Chondrocyte (in vitro differentiated cells): ENCODE measurements at regions not wholly inside any gene's neighbourhood (a gene's known extent, or its start where the extent isn't known, plus 50 kb on each side); places are given as distances from the start of the nearest gene placed in this dataset.

Source experiments
- DNase-seq: peaks from one replicate; pipeline ENCODE4 v3.0.0; 2021; ENCODE audit warnings: mixed read lengths, low spot score
- H3K27ac Mint-ChIP-seq: one replicate; pipeline ENCODE4 v1.8.0; 2021; ENCODE audit warnings: mild to moderate bottlenecking, moderate library complexity, mixed read lengths; ENCODE audit not compliant: unreplicated experiment
- H3K27me3 Mint-ChIP-seq: 2 replicates; pipeline ENCODE4 v1.8.0; 2021; ENCODE audit warnings: low read depth, mixed read lengths
- H3K36me3 Mint-ChIP-seq: 2 replicates; pipeline ENCODE4 v1.8.0; 2021; ENCODE audit warnings: low read depth, mixed read lengths
- H3K4me1 Mint-ChIP-seq: 2 replicates; pipeline ENCODE4 v1.8.0; 2021; ENCODE audit warnings: low read depth, mild to moderate bottlenecking, mixed read lengths
- H3K4me3 Mint-ChIP-seq: one replicate; pipeline ENCODE4 v1.8.0; 2021; ENCODE audit warnings: mild to moderate bottlenecking, moderate library complexity, mixed read lengths; ENCODE audit not compliant: unreplicated experiment
- H3K9me3 Mint-ChIP-seq: 2 replicates; pipeline ENCODE4 v1.8.0; 2021; ENCODE audit warnings: low read depth, mixed read lengths
- TF ChIP-seq, protein P1 (sequence below): fragments of 200-600 bp; sonication (generic); IDR thresholded peaks from 2 replicates; pipeline ENCODE4 v1.5.0; 2021; ENCODE audit warnings: antibody characterized with exemption, mild to moderate bottlenecking, moderate library complexity

DNA sequence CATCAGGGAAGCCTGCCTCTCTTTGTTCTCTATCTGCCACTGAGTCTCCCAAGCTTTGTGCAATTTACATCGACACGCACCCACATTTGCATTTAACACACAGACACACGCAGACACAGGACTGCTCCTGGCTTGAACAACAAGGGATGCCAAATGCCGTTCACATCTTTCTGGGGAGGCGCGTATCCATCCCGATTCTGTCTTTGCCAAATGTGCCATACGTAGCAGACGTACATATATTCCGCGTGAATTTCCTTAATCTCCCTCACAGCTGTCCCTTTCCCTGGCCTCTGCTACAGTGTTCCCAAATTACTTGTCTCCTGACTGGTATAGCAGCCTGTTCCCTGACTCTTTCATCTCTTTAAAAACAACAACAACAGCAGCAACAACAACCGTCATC, 409.5 kb downstream of the MIAT start:
- TF ChIP-seq, protein P1, sequence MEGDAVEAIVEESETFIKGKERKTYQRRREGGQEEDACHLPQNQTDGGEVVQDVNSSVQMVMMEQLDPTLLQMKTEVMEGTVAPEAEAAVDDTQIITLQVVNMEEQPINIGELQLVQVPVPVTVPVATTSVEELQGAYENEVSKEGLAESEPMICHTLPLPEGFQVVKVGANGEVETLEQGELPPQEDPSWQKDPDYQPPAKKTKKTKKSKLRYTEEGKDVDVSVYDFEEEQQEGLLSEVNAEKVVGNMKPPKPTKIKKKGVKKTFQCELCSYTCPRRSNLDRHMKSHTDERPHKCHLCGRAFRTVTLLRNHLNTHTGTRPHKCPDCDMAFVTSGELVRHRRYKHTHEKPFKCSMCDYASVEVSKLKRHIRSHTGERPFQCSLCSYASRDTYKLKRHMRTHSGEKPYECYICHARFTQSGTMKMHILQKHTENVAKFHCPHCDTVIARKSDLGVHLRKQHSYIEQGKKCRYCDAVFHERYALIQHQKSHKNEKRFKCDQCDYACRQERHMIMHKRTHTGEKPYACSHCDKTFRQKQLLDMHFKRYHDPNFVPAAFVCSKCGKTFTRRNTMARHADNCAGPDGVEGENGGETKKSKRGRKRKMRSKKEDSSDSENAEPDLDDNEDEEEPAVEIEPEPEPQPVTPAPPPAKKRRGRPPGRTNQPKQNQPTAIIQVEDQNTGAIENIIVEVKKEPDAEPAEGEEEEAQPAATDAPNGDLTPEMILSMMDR: no peak
- no peaks in the 10 kb centered on the region for H3K36me3 Mint-ChIP-seq
- H3K27me3 Mint-ChIP-seq: no peaks in the 10 kb centered on the region
- no peak for DNase-seq
- H3K9me3 Mint-ChIP-seq: no peaks in the 10 kb centered on the region
- no peak overlapping the region for H3K27ac Mint-ChIP-seq
- no peak overlapping the region for H3K4me3 Mint-ChIP-seq
- peaks cover 7% of the 10 kb centered on the region for H3K4me1 Mint-ChIP-seq

- Mint-ChIP-seq H3K36me3 (no peaks in the 10 kb centered on the region), H3K27ac (no peak overlapping the region), H3K4me3 (no peak overlapping the region), H3K4me1 (peaks cover 7% of the 10 kb centered on the region), H3K9me3 (no peaks in the 10 kb centered on the region), H3K27me3 (no peaks in the 10 kb centered on the region)
- DNase-seq: no peak
- TF ChIP-seq, protein P1: no peak
Measured at GRCh38 chr22:27068121-27068520, 410.7 kb downstream of the MIAT start.

DNA sequence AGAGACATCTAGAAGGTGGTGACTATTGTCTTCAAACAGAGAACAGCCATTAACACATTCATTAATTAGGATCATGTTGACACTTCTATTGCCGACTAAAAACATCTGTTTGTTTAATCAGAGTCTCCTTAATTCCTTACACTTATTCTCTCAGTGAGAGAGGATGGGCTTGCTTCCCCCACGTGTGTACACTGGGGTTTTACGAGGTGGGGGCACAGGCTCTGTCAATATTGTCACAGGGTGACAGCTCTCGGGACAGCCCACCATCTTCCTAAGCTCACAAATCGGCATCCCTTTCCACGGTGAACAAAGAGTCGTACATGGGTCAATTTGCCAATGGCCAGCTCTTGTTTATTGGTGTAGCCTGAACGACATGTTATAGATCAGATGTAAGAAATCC, 413.2 kb downstream of the MIAT start:
- Mint-ChIP-seq H3K4me3 (no peak overlapping the region), H3K27ac (no peak overlapping the region), H3K36me3 (no peaks in the 10 kb centered on the region), H3K27me3 (no peaks in the 10 kb centered on the region), H3K9me3 (no peaks in the 10 kb centered on the region), H3K4me1 (peaks cover 7% of the 10 kb centered on the region)
- TF ChIP-seq, protein P1: no peak
- no peak for DNase-seq

- no peak overlapping the region for H3K27ac Mint-ChIP-seq
- H3K4me3 Mint-ChIP-seq: no peak overlapping the region
- peaks cover 9% of the 10 kb centered on the region for H3K4me1 Mint-ChIP-seq
- H3K36me3 Mint-ChIP-seq: no peaks in the 10 kb centered on the region
- H3K9me3 Mint-ChIP-seq: no peaks in the 10 kb centered on the region
- no peak for DNase-seq
- TF ChIP-seq, protein P1: no peak
- no peaks in the 10 kb centered on the region for H3K27me3 Mint-ChIP-seq
Measured at GRCh38 chr22:27073601-27074425, 416.4 kb downstream of the MIAT start.

DNA sequence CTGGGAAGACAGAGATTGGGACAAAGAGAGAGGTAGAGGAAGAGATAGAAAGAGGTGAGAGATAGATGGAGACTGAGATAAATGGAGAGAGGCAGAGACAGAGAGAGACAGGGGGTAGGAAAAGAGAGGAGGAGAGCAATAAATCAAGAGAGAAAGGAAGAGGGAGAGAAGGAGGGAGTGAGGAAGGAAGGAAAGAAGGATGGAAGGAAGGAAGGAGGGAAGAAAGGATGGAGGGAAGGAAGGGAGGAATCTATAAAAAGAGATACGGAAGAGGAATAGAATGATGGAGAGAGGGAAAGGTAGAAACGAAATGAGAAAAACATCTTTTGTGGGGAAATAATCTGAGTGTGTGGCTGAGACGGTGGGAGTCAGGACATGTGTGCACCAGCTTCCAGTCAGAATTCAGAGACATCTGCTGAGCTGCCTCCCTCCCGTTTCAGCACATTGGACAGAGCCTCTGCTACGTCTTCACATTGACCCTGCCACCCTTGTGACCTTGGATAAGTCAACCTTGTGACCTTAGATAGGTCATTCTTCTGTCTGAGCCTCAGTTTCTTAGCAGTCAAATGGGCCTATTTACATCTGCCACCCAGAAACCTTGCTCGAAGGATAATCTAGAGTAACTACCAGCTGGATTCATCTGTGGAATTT, 417.8 kb downstream of the MIAT start:
- TF ChIP-seq, protein P1: no peak
- Mint-ChIP-seq H3K4me1 (peaks cover 12% of the 10 kb centered on the region), H3K9me3 (no peaks in the 10 kb centered on the region), H3K36me3 (no peaks in the 10 kb centered on the region), H3K27ac (no peak overlapping the region), H3K27me3 (no peaks in the 10 kb centered on the region), H3K4me3 (no peak overlapping the region)
- no peak for DNase-seq
